ENCODE measurements at regions not wholly inside any gene's neighbourhood (a gene's known extent, or its start where the extent isn't known, plus 50 kb on each side); places are given as distances from the start of the nearest gene placed in this dataset.

DNA sequence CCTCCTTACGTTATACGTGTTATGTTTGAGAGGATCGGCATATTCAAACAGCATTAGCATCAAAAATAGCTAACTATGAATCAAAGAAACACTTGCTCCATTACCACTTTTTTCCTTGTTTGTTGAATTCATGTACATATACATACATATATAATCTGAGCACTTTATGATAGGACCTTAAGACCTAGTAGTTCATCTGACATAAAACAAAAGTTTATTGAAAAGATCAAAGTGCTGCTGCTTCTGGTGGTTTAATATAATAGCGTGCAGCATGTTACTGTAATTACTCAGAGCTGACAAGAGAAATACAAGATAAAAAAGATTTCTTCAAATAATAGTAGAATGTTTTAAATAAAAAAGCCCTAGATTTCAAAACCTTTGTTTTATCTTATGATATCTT, 1850.9 kb upstream of the LRRTM1 start:
- FAIRE-seq (no peak), DNase-seq (no peak)
- Histone ChIP-seq H3K27me3 (ENCODE audit: control insufficient read depth, insufficient read depth, low read length) (no peaks in the 10 kb centered on the region), H3K9me3 (ENCODE audit: control insufficient read depth in 2 of 3, insufficient read depth in 1 of 3, low read length in 3 of 3) (no peaks in the 10 kb centered on the region), H3K4me1 (ENCODE audit: control insufficient read depth in 2 of 3, insufficient read depth in 2 of 3, low read depth in 1 of 3, low read length in 3 of 3) (no peaks in the 10 kb centered on the region), H3K27ac (ENCODE audit: low read depth in 2 of 2, low read length in 2 of 2) (no peak overlapping the region), H3K36me3 (ENCODE audit: control insufficient read depth in 2 of 3, insufficient read depth in 3 of 3, low read length in 3 of 3) (no peaks in the 10 kb centered on the region), H3K9ac (ENCODE audit: low read length in 3 of 3) (no peak overlapping the region), H3K4me3 (ENCODE audit: low read length in 3 of 3) (no peak overlapping the region)
- intact Hi-C loops (cut with DNase I): no loop called here
- TF ChIP-seq, protein P1, sequence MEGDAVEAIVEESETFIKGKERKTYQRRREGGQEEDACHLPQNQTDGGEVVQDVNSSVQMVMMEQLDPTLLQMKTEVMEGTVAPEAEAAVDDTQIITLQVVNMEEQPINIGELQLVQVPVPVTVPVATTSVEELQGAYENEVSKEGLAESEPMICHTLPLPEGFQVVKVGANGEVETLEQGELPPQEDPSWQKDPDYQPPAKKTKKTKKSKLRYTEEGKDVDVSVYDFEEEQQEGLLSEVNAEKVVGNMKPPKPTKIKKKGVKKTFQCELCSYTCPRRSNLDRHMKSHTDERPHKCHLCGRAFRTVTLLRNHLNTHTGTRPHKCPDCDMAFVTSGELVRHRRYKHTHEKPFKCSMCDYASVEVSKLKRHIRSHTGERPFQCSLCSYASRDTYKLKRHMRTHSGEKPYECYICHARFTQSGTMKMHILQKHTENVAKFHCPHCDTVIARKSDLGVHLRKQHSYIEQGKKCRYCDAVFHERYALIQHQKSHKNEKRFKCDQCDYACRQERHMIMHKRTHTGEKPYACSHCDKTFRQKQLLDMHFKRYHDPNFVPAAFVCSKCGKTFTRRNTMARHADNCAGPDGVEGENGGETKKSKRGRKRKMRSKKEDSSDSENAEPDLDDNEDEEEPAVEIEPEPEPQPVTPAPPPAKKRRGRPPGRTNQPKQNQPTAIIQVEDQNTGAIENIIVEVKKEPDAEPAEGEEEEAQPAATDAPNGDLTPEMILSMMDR (IDR thresholded peaks at IDR 0.05; ENCODE audit: borderline replicate concordance, extremely low read depth, insufficient read depth): no peak

DNA sequence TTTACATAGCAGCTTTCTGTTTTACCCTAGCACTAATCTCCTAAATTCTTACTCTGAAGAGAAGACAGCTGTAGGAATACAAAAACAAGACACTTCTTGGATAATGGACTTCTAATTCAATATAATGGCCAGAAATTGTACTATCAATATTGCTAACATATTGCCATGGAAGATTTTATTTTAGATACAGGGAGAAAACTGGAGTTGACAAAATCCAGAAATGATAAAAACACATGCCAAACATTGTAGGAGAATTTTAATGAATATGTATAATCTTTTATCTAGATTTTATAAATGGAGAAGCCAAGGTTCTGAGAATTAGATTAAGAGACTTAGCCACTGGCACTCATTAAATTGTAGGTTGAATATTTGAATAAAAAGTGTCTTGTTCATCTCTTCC, 1838.8 kb upstream of the LRRTM1 start:
- no peaks in the 10 kb centered on the region for H3K4me1 ChIP-seq (ENCODE audit: control insufficient read depth in 2 of 3, insufficient read depth in 2 of 3, low read depth in 1 of 3, low read length in 3 of 3)
- DNase-seq: no peak
- intact Hi-C loops (cut with DNase I): no loop called here
- H3K36me3 ChIP-seq (ENCODE audit: control insufficient read depth in 2 of 3, insufficient read depth in 3 of 3, low read length in 3 of 3): no peaks in the 10 kb centered on the region
- H3K27me3 ChIP-seq (ENCODE audit: control insufficient read depth, insufficient read depth, low read length): no peaks in the 10 kb centered on the region
- FAIRE-seq: no peak
- no peak overlapping the region for H3K4me3 ChIP-seq (ENCODE audit: low read length in 3 of 3)
- H3K9ac ChIP-seq (ENCODE audit: low read length in 3 of 3): no peak overlapping the region
- TF ChIP-seq, protein P1 (IDR thresholded peaks at IDR 0.05; ENCODE audit: borderline replicate concordance, extremely low read depth, insufficient read depth): no peak
- H3K27ac ChIP-seq (ENCODE audit: low read depth in 2 of 2, low read length in 2 of 2): no peak overlapping the region
- H3K9me3 ChIP-seq (ENCODE audit: control insufficient read depth in 2 of 3, insufficient read depth in 1 of 3, low read length in 3 of 3): no peaks in the 10 kb centered on the region

DNA sequence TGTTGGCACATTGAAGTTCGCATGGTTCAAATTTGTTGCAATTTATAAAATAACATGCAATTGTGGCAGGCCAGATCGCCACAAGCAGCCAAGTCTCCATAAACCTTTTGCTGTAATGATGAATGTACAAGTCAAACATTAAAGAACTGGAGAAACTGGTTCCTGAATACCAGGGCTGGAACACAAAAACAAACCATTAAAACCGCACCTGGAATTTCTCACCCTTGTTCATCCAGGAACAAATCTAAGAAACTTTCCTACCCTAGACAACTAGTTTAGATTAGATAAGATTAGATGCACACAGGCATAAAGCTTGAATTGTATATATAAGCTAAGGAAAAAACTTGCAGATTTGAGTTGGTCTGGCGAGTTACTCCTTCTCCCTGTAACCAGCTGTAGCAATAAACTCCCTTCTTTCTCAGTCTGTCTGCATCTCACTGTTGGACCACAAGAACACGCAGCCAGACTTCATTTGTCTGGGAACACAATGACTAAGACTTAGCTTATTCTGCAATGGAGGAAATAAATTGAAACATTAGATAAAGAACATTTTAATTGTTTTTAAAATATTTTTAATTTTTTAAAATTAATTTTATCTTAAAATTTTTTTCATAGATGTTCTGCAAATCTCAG, 1835.5 kb upstream of the LRRTM1 start:
- H3K4me1 ChIP-seq (ENCODE audit: control insufficient read depth in 2 of 3, insufficient read depth in 2 of 3, low read depth in 1 of 3, low read length in 3 of 3): no peaks in the 10 kb centered on the region
- no peak overlapping the region for H3K9ac ChIP-seq (ENCODE audit: low read length in 3 of 3)
- peak overlapping the region; percentile 47 to 78 for H3K27ac ChIP-seq (ENCODE audit: low read depth in 2 of 2, low read length in 2 of 2)
- peak overlapping the region in 1 of 3 donors; percentile 27 for H3K4me3 ChIP-seq (ENCODE audit: low read length in 3 of 3)
- TF ChIP-seq, protein P1 (IDR thresholded peaks at IDR 0.05; ENCODE audit: borderline replicate concordance, extremely low read depth, insufficient read depth): no peak
- intact Hi-C loops (cut with DNase I): no loop called here
- H3K36me3 ChIP-seq (ENCODE audit: control insufficient read depth in 2 of 3, insufficient read depth in 3 of 3, low read length in 3 of 3): no peaks in the 10 kb centered on the region
- H3K27me3 ChIP-seq (ENCODE audit: control insufficient read depth, insufficient read depth, low read length): no peaks in the 10 kb centered on the region
- FAIRE-seq: no peak
- H3K9me3 ChIP-seq (ENCODE audit: control insufficient read depth in 2 of 3, insufficient read depth in 1 of 3, low read length in 3 of 3): no peaks in the 10 kb centered on the region
- DNase-seq: peak in 3 of 5 donors; percentile 14 to 83 (median 82)

DNA sequence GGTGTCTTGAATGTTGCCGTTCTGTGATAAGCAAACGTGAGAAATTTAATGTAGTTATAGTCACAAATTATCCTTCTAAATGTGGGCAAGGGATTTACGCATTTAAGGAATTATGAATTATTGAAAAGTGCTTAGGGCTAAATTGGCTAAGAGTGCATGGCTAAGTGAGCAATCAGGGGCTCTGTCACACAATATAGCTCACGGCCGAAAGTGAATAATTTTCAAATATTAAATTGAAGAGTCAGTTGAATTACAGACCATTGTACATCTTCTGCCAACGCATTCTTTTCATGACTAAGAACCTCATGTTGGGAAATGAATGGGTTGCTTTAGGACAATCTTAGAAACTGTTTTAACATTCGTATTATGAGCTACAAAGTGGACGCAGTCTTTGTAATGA, 1832.9 kb upstream of the LRRTM1 start:
- intact Hi-C loops (cut with DNase I): no loop called here
- H3K36me3 ChIP-seq (ENCODE audit: control insufficient read depth in 2 of 3, insufficient read depth in 3 of 3, low read length in 3 of 3): no peaks in the 10 kb centered on the region
- no peak overlapping the region for H3K4me3 ChIP-seq (ENCODE audit: low read length in 3 of 3)
- no peak for FAIRE-seq
- no peaks in the 10 kb centered on the region for H3K4me1 ChIP-seq (ENCODE audit: control insufficient read depth in 2 of 3, insufficient read depth in 2 of 3, low read depth in 1 of 3, low read length in 3 of 3)
- no peaks in the 10 kb centered on the region for H3K27me3 ChIP-seq (ENCODE audit: control insufficient read depth, insufficient read depth, low read length)
- no peak for DNase-seq
- TF ChIP-seq, protein P1 (IDR thresholded peaks at IDR 0.05; ENCODE audit: borderline replicate concordance, extremely low read depth, insufficient read depth): no peak
- no peaks in the 10 kb centered on the region for H3K9me3 ChIP-seq (ENCODE audit: control insufficient read depth in 2 of 3, insufficient read depth in 1 of 3, low read length in 3 of 3)
- no peak overlapping the region for H3K9ac ChIP-seq (ENCODE audit: low read length in 3 of 3)
- H3K27ac ChIP-seq (ENCODE audit: low read depth in 2 of 2, low read length in 2 of 2): no peak overlapping the region
